Stimulated activated CD8-positive, alpha-beta memory T cell treated with anti-CD3 and anti-CD28 coated beads, Interleukin-4, amount 100 ng/mL, for 1 hour (primary cell): ENCODE measurements at regions not wholly inside any gene's neighbourhood (a gene's known extent, or its start where the extent isn't known, plus 50 kb on each side); places are given as distances from the start of the nearest gene placed in this dataset.
"Not testable (repeated sequence)": the region's sequence is repeated elsewhere in the genome, so short reads cannot be mapped to it uniquely, and the experiment has no call there.

ENCODE experiments used
- DNase-seq, 2 donors: peaks; one replicate each; pipeline ENCODE4 v3.0.0-alpha.2; 2020; ENCODE audit warnings: low read depth in 2 of 2, low spot score in 1 of 2

DNA sequence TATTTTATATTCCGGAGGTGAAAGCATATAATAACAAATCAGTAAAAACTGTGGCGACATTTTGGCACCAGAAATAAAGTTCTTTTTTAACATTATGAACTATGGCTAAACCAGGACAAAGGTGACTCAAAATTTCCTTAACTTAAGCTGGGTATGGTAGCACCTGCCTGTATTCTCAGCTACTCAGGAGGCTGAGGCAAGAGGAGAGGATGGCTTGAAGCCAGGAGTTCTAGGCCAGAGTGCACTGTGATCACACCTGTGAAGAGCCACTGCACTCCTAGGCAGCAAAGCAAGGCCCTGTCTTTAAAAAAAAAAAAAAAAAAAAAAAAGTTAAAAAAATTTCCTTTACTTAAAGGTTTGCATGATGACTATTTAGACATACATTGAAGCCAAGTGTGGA is 63.0 kb upstream of the KIF2A start:
- DNase-seq = not testable (repeated sequence)

- not testable (repeated sequence) for DNase-seq
These were observed 57.8 kb upstream of the KIF2A start for GRCh38 chr5:62248192-62248591.

GRCh38 chr5:62250085-62250484 is 55.9 kb upstream of the KIF2A start:
- DNase-seq = not testable (repeated sequence)

GRCh38 chr5:62250919-62251318 is 55.1 kb upstream of the KIF2A start:
- not testable (repeated sequence) for DNase-seq

DNA sequence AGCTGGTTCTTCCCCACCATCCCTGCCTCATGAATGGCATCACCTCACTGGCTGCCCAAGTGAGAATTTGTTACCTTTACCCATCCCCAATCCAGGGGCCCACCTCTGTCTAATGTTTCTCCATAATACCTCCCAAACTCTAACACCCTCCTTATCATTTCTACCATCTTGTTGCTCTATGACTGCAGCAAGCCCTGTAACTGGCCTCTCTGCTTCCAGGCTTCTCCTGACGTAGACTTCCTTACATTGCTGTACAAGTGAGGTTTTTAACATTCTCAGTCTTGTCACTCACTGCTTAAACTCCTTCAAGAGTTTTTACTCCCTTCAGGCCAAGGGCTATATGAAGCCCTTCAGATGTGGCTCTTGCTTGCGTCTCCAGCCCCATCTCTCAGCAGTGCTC is 53.5 kb upstream of the KIF2A start:
- DNase-seq = not testable (repeated sequence)

DNA sequence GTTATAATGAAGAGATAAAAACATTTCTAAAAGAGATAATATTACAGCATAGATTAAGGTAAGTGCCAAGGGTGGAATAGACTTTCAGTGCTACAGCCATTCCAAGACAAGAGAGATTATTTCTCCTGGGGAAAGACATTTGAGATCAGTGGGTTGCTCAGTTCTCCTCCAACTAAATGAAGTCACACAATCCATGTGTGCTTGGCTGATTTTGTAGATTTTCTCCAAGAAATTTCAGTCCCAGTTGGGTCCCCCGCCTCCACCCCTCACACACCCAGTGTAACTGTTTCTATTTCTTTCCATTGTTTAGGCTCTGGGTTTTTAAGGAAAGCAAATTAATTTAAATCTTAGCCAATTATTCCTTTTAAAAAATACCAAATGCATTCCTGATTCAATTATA is 50.5 kb upstream of the KIF2A start:
- DNase-seq = not testable (repeated sequence)

GRCh38 chr5:62256161-62257019 is 49.6 kb upstream of the KIF2A start:
- no peak for DNase-seq
